Vagina (tissue), 2 donors: ENCODE measurements at regions not wholly inside any gene's neighbourhood (a gene's known extent, or its start where the extent isn't known, plus 50 kb on each side); places are given as distances from the start of the nearest gene placed in this dataset.

Source experiments
- POLR2A ChIP-seq, 2 donors: fragments of 450-650 bp; IDR thresholded peaks; one replicate each; pipeline ENCODE4 v1.6.1; 2017; ENCODE audit warnings: antibody characterized with exemption in 2 of 2, mild to moderate bottlenecking in 2 of 2, moderate library complexity in 2 of 2
- POLR2AphosphoS5 ChIP-seq, 2 donors: sonication (generic); formaldehyde crosslinking; IDR thresholded peaks; one replicate each; pipeline ENCODE4 v1.9.0; 2017; ENCODE audit warnings: antibody characterized with exemption in 2 of 2, mild to moderate bottlenecking in 2 of 2, low read depth in 1 of 2; ENCODE audit not compliant: insufficient read depth in 1 of 2

DNA sequence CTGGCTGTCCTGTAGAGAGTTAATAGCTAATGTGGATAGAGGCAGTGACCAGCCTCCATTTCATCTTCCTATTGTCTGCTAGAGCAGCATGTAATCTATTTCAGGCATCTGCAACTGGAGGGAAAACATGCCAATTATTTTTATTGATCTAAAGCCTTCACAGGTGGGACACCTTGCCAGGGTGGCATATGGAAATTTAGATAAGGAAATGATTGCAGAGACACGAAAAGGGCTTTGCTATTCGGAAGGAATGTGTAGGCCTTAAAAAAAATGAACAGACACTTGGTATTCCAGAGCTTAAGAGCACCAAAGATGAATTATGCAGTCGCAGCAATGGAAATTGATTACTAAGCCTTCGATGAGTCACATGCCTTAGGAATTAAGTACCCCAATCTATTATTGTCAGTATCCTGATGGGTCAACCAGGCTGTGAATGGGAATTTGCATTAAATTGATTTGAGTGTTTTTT, 454.7 kb downstream of the SQOR start:
- TF ChIP-seq POLR2AphosphoS5 (IDR thresholded peaks at IDR 0.05; ENCODE audit: insufficient read depth in 1 of 2, low read depth in 1 of 2) = no peak
- TF ChIP-seq POLR2A (IDR thresholded peaks at IDR 0.05) = no peak
